Stromal cell of bone marrow (primary cell): ENCODE measurements at regions not wholly inside any gene's neighbourhood (a gene's known extent, or its start where the extent isn't known, plus 50 kb on each side); places are given as distances from the start of the nearest gene placed in this dataset.
A peak's percentile ranks its signal among the peaks of the same experiment; 100 is the strongest.

Experiments
- DNase-seq: peaks from one replicate; pipeline ENCODE4 v3.0.0-alpha.2; 2012; ENCODE audit warnings: low read depth

- no peak for DNase-seq
Observed at GRCh38 chr12:124162151-124163110, 132.5 kb upstream of the RFLNA start.

- DNase-seq: no peak
Observed at GRCh38 chr12:124165695-124166094, 129.2 kb upstream of the RFLNA start.

GRCh38 chr12:124167141-124167540 is 127.8 kb upstream of the RFLNA start:
- DNase-seq: no peak

DNA sequence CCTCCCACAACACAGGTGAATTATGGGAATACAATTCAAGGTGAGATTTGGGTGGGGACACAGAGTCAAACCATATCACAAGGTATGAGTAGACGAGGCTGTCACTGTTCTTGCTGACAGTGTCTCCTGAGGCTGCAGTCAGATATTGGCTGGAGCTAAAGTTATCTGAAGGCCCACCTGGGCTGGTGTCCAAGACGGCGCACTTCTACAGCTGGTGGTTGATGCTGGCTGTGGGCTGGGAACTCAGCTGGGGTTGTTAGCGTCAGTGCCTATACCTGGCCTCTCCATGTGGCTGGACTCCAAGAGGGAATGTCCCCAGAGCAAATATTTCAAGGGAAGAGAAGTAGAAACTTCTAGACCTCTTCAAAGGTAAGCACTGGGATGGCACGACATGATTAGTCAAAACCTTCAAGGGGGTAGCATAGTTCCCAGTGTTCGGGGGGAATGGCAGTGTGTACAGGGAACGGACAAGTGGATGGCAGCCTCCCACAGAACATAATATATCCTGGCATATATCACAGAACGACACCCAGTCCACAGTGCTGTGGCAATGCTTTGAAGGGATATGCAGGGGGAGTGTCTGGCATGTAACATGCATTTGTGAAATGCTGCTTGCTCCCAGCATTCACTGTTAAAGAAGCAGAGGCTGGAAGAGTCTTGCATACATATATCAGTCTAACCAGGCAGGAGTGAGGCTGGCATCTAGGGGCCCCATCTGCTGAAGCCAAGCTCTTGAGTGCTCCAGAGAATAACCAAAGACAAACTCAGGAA is 126.7 kb upstream of the RFLNA start:
- DNase-seq: no peak

DNA sequence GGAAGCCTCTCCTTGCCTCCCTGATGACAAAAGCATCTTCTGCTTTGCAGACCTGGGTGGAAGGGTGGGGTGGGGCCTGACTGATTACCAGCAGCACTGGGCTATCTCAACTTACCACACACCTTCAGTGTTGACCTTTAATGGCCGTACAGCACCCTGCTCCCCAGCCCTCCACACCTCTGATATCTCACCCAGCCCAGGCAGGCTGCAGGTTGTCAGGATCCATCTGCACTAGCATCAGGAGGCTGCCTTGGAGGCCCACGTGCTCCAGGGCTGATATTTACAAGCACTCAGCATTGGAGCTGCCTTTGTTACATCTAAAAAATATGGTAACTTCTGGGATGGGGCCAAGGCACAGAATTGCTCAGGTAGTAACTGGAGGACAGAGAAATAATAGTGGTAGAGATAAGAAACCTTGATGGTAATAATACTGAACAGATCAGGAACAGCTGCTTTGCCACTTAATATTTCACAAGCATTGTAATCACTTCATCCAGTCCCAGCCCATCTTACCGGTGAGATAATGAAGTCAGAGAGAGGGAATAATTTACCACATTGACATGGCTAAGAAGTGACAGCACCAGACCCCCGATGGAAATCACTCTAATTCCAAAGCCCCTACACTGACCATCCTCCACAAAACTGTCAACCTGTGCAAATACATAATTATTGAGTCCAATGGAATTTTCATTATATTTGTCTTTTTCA is 125.2 kb upstream of the RFLNA start:
- DNase-seq: no peak

DNA sequence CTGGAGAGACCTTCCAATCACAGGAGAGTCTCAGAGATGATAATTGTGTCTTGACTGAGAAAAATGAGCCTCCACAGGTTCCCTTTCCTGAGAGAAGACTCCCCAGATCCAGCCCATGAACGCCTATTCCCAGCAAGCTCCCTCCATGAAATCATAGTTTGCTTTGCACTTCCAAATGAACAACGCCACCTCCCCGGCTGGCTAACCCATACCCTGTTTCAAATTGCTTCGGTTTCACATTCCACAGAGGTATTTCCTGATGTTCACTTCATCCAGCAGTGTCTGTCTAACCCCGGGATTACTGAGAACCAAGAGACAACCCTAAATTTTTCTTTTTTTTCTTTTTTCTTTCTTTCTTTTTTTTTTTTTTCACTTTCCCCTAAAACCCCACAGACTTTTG is 124.1 kb upstream of the RFLNA start:
- no peak for DNase-seq

GRCh38 chr12:124171231-124171979 is 123.5 kb upstream of the RFLNA start:
- no peak for DNase-seq

GRCh38 chr12:124172636-124173035 is 122.3 kb upstream of the RFLNA start:
- DNase-seq: no peak

DNA sequence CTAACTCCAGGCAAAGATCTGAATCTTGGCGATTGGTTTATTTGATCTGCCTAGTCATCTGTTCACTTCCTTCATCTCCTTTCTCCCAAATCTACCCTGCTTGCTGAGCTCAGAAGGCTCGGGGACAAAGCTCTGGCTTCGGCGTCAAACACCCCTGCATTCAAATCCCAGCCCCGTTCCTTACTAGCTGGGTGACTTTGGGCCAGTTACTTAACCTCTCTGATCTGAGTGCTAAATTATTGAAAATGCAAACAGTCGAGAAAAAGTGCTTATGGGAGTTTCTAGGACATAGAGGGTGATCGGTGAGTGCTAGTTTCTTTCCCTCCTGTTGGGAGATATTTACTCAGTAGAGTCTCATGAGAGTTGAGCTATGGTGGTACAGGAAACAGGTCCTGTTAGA is 121.2 kb upstream of the RFLNA start:
- no peak for DNase-seq

- DNase-seq: peak; percentile 72
Observed at GRCh38 chr12:124174451-124175348, 120.2 kb upstream of the RFLNA start.

DNA sequence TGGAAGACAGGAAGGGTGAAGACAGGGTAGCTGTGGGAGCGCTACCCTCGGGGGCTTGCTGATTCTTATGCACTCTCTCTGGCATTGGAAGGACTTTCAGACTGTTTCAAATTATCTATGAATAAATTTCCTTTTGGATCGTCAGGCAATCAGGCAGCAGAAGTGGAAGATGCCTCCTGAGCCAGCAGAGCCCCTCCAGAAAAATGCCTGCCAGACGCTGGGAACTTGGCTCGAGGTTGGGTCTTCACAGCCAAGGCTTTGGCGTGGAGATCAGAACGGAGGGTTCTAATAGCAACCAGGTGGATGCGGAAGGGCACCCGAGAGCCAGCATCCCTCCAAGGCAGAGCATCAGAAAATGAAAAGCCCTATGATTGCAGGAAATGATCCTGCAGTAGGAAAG is 119.2 kb upstream of the RFLNA start:
- no peak for DNase-seq

GRCh38 chr12:124177276-124177950 is 117.5 kb upstream of the RFLNA start:
- DNase-seq: no peak

DNA sequence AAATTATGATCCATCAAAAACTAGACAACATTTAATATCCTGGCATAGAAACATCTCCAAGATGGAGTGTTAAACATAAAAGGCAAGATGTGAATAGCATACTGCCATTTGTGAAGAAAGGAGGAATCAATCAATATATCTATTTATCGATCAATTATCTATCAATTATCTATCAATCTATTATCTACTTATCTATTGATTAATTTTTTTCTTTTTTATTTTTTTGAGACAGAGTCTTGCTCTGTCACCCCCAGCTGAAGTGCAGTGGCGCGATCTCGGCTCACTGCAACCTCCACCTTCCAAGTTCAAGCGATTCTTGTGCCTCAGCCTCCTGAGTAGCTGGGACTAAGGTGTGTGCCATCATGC is 117.0 kb upstream of the RFLNA start:
- DNase-seq: no peak

GRCh38 chr12:124179936-124180607 is 114.8 kb upstream of the RFLNA start:
- DNase-seq: no peak

DNA sequence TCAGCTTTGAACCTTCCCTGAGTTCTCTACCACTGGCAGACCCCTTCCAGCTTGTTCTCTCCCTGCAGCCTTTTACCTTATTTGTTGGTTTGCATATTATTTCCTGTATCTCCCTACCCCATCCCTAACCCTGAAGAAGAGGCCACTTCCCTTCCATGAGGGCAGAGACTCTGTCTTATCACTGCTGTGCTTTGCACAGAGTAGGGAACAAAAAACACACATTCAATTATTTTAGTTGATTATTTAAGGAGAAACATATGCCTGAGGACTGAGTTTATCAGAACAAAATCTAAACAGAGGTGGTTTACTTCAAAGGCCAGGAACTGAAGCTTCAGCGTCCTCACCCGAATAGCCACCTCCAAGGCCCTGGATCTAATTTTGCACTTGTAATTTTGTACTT is 111.7 kb upstream of the RFLNA start:
- no peak for DNase-seq

- no peak for DNase-seq
Observed at GRCh38 chr12:124184456-124184855, 110.4 kb upstream of the RFLNA start.

DNA sequence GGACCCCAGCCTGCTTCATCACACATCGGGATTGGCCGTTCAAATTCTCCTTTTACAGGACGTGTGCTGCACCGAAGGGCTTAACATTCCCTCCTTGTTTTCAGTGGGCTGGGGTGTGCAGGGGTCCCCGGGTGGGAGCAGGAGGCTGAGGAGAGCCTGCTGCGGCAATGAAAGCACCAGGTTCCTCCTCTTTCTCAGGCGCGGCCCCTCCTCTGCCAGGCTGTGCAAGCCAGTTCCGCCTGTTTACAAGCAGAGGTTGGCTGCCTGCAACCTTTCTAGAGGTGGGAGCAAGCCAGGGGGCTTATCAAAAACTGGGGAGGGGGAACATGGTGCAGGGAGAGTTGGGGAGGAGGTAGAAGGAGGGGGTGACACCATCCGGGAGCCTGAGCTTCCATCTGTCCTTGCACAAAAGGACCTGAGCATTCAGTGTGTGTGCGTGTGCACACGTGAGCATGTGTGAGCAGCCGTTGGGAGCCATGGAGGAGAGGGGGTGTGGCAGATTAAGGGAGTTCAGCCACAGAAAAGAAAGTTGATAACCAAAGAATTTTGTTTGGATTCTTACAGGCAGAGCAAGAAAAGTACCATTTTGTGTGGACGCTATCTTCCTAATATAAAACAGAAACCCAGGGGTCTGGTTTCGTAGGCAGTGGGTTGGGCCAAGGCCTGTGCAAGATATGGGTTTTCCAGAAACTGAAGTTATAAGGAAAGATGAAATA is 108.8 kb upstream of the RFLNA start:
- DNase-seq: no peak

DNA sequence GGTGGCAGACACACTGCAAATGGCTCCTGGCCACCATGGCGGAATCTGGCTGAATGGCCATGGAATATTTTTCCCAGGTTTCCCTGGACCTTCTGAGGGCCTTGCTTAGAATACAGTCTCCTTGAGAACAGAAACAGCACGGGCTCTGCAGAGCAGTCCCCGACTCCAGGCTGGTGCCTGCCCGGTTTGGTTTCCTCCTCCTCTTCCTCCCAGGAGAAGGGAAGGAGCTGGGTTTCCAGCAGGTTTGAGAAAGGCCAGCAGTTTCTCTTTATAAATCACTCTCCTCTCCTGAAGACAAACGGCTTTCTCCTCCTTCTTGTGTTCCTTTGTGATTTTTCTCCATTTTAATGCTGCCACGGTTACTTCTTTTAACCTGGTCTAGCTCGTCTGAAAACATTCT is 106.8 kb upstream of the RFLNA start:
- DNase-seq: no peak
